HepG2 (cell line): ENCODE measurements at regions not wholly inside any gene's neighbourhood (a gene's known extent, or its start where the extent isn't known, plus 50 kb on each side); places are given as distances from the start of the nearest gene placed in this dataset.

Experiments used
- ATAC-seq: fragments of 200-7000 bp; cut with Tn5 transposase; 3 replicates; pipeline ENCODE4 v1.9.1; 2020; ENCODE audit warnings: mild to moderate bottlenecking, moderate library complexity
- BruUV-seq: library from RNA; stranded (reverse); fragments of 400-500 nt; replicated peaks from 2 replicates; lab custom pipeline; 2021; lab: Mats Ljungman, UMichigan
- CTCF ChIA-PET: fragments of 300-600 bp; formaldehyde crosslinking; extraction: SDS; loops from one replicate; lab custom pipeline; 2021; ENCODE audit warnings: low total read pairs, inconsistent platforms, low intra/inter-chr PET ratio; lab: Yijun Ruan, JAX
- POLR2A ChIA-PET: fragments of 350-600 bp; sonication (Branson Sonifier 250); formaldehyde crosslinking; loops from one replicate; lab custom pipeline; 2020; ENCODE audit warnings: antibody characterized with exemption, inconsistent platforms; lab: Yijun Ruan, JAX
- DNase-seq: peaks from one replicate; pipeline ENCODE4 v3.0.0-alpha.2; 2015; ENCODE audit warnings: low spot score
- FAIRE-seq: peaks from 3 replicates; lab custom pipeline; 2011; peaks lifted over from hg19 to GRCh38; lab: Jason Lieb, UNC
- H2AFZ ChIP-seq: one replicate; pipeline ENCODE4 v1.6.1; 2011; ENCODE audit warnings: low read length, inconsistent platforms
- H3K27ac ChIP-seq: fragments of 300-600 bp; 3 replicates; pipeline ENCODE4 v1.8.0; 2011; ENCODE audit warnings: mixed run types, mild to moderate bottlenecking, mixed read lengths, low read length, inconsistent platforms; ENCODE audit not compliant: insufficient read depth; ENCODE audit errors: extremely low read length
- H3K27me3 ChIP-seq, 2 experiments: fragments of 200-600 bp in 1 of 2; 2 replicates in 1 of 2; 3 replicates in 1 of 2; pipeline versions ENCODE4 v1.6.0 to v1.8.0; 2011; ENCODE audit warnings: low read length in 2 of 2, mild to moderate bottlenecking in 2 of 2, moderate library complexity in 2 of 2, inconsistent platforms in 1 of 2; ENCODE audit not compliant: insufficient read depth in 2 of 2, control insufficient read depth in 1 of 2
- H3K36me3 ChIP-seq, 2 experiments: fragments of 200-600 bp in 1 of 2; replicated peaks in 1 of 2; 2 replicates in 1 of 2; 3 replicates in 1 of 2; pipeline versions ENCODE4 v1.5.1 to v1.8.0; 2011; ENCODE audit warnings: low read length in 2 of 2, inconsistent platforms in 1 of 2; ENCODE audit not compliant: insufficient read depth in 2 of 2, control insufficient read depth in 1 of 2
- H3K4me1 ChIP-seq: 2 replicates; pipeline ENCODE4 v1.5.1; 2012; ENCODE audit warnings: low read length, inconsistent platforms; ENCODE audit not compliant: insufficient read depth
- H3K4me2 ChIP-seq: 2 replicates; pipeline ENCODE4 v1.6.0; 2011; ENCODE audit warnings: low read depth, low read length, inconsistent platforms
- H3K4me3 ChIP-seq, 3 experiments: fragments of 200-600 bp in 1 of 3; sonication (generic), shearing (Covaris generic) in 1 of 3; replicated peaks in 1 of 3; 2 replicates each; pipeline ENCODE4 v1.5.1; 2011 to 2016; ENCODE audit warnings: low read length in 3 of 3, inconsistent platforms in 2 of 3, low read depth in 2 of 3, mild to moderate bottlenecking in 2 of 3, control low read depth in 1 of 3, mixed read lengths in 1 of 3; ENCODE audit not compliant: insufficient read depth in 1 of 3
- H3K79me2 ChIP-seq: one replicate; pipeline ENCODE4 v1.6.1; 2011; ENCODE audit warnings: low read length, inconsistent platforms; ENCODE audit not compliant: insufficient read depth
- H3K9ac ChIP-seq: 2 replicates; pipeline ENCODE4 v1.6.0; 2011; ENCODE audit warnings: mild to moderate bottlenecking, low read depth, low read length, inconsistent platforms; ENCODE audit not compliant: insufficient read depth
- H3K9me3 ChIP-seq: 2 replicates; pipeline ENCODE4 v1.5.1; 2012; ENCODE audit warnings: mild to moderate bottlenecking, low read length
- H4K20me1 ChIP-seq: 2 replicates; pipeline ENCODE4 v1.6.0; 2011; ENCODE audit warnings: inconsistent platforms, mild to moderate bottlenecking, low read length, moderate library complexity; ENCODE audit not compliant: insufficient read depth
- ARNTL ChIP-seq: sonication (generic); formaldehyde crosslinking; IDR thresholded peaks from 2 replicates; pipeline ENCODE4 v1.4.0; 2020; ENCODE audit warnings: mild to moderate bottlenecking, missing genetic modification reagents
- KLF6 ChIP-seq: IDR thresholded peaks from 2 replicates; pipeline ENCODE4 v1.8.0; 2016; ENCODE audit warnings: missing biosample characterization, missing genetic modification reagents
- NCOA2 ChIP-seq: sonication (generic); formaldehyde crosslinking; IDR thresholded peaks from 2 replicates; pipeline ENCODE4 v1.8.0; 2022; ENCODE audit warnings: inconsistent platforms
- PRDM15 ChIP-seq: sonication (generic); formaldehyde crosslinking; IDR thresholded peaks from 2 replicates; pipeline ENCODE4 v1.4.0; 2020; ENCODE audit warnings: missing genetic modification reagents
- SOX6 ChIP-seq, 2 experiments: fragments of 450-650 bp in 1 of 2; sonication (generic) in 1 of 2; formaldehyde crosslinking in 1 of 2; IDR thresholded peaks; 2 replicates each; pipeline versions ENCODE4 v1.4.0 to v1.6.1; 2017 to 2020; ENCODE audit warnings: antibody characterized with exemption in 1 of 2, mild to moderate bottlenecking in 1 of 2, missing genetic modification reagents in 1 of 2
- ZNF264 ChIP-seq: sonication (generic); formaldehyde crosslinking; IDR thresholded peaks from 2 replicates; pipeline ENCODE4 v1.4.0; 2020; ENCODE audit warnings: missing genetic modification reagents
- WGBS: methylation state at CpG from one replicate; pipeline ENCODE4 v1.1.6; 2017; ENCODE audit warnings: low lambda C conversion rate; 5-methylcytosine and 5-hydroxymethylcytosine counted together
- in situ Hi-C: cut with HindIII; loops from 2 replicates; pipeline ENCODE4 v1.10.0; 2017; ENCODE audit warnings: low pct_unique_long_range_greater_than_20kb; ENCODE audit not compliant: extremely low pct_ligation_motif_present
- intact Hi-C: fragments of 100-400 bp; cut with micrococcal nuclease; formaldehyde crosslinking; loops from one replicate; pipeline ENCODE4 v1.10.0; 2022; ENCODE audit not compliant: unreplicated experiment

- H4K20me1 ChIP-seq: no peaks in the 10 kb centered on the region
- no peak for FAIRE-seq
Observed at GRCh38 chr3:17850448-17850847, 108.0 kb upstream of the TBC1D5 start.

GRCh38 chr3:17848102-17848501, 105.7 kb upstream of the TBC1D5 start:
- FAIRE-seq (no peak), DNase-seq (no peak)
- no peak overlapping the region for H2AFZ ChIP-seq
- H3K79me2 ChIP-seq: no peaks in the 10 kb centered on the region
- POLR2A ChIA-PET: no interaction called here
- H4K20me1 ChIP-seq: no peaks in the 10 kb centered on the region
- intact Hi-C loops (no loop called here), in situ Hi-C loops (loop anchor here (25.0 kb wide), 1 partner anchor 1261 kb away; no protein-coding TSS in a partner anchor)
- no peaks in the 10 kb centered on the region for H3K4me1 ChIP-seq
- H3K27me3 ChIP-seq: no peaks in the 10 kb centered on the region; a peak in 1 of 5 replicates
- H3K36me3 ChIP-seq: no peaks in the 10 kb centered on the region
- no peak overlapping the region for H3K4me3 ChIP-seq
- 20% methylated on average over 3 of the region's 3 CpGs for WGBS
- CTCF ChIA-PET: no interaction called here
- no peaks in the 10 kb centered on the region for H3K9me3 ChIP-seq
- H3K4me2 ChIP-seq: no peak overlapping the region
- no peak for TF ChIP-seq ARNTL (CRISPR knock-in tag)
- TF ChIP-seq SOX6 (IDR thresholded peaks at IDR 0.05): no peak
- no peak for TF ChIP-seq SOX6 (CRISPR knock-in tag; IDR thresholded peaks at IDR 0.05)
- no peak for TF ChIP-seq PRDM15 (CRISPR knock-in tag)
- TF ChIP-seq, all 625 proteins: peak for 0
- no TSS peak for BruUV-seq
- H3K27ac ChIP-seq: no peak overlapping the region
- ATAC-seq: no peak
- H3K9ac ChIP-seq: no peak overlapping the region

More at GRCh38 chr3:17850448-17850847, 108.0 kb upstream of the TBC1D5 start:
- Histone ChIP-seq H3K79me2 (no peaks in the 10 kb centered on the region), H3K4me2 (no peak overlapping the region), H3K4me1 (no peaks in the 10 kb centered on the region)
- POLR2A ChIA-PET: no interaction called here
- ATAC-seq: no peak
- BruUV-seq: no TSS peak
- no peak for TF ChIP-seq ZNF264 (CRISPR knock-in tag)
- TF ChIP-seq KLF6 (CRISPR knock-in tag): no peak
- TF ChIP-seq NCOA2: no peak
- TF ChIP-seq, all 625 proteins: peak for 0
- H3K4me3 ChIP-seq: no peak overlapping the region
- H3K27me3 ChIP-seq: no peaks in the 10 kb centered on the region; a peak in 1 of 5 replicates
- CTCF ChIA-PET: no interaction called here
- intact Hi-C loops (no loop called here), in situ Hi-C loops (no loop called here)
- no peak for DNase-seq
- H2AFZ ChIP-seq: no peak overlapping the region
- H3K9me3 ChIP-seq: no peaks in the 10 kb centered on the region
- no peaks in the 10 kb centered on the region for H3K36me3 ChIP-seq
- H3K9ac ChIP-seq: no peak overlapping the region
- no peak overlapping the region for H3K27ac ChIP-seq
